Gastroesophageal sphincter (tissue), 4 donors: ENCODE measurements at regions not wholly inside any gene's neighbourhood (a gene's known extent, or its start where the extent isn't known, plus 50 kb on each side); places are given as distances from the start of the nearest gene placed in this dataset.

Experiments used
- ATAC-seq: fragments of 150-250 bp; one replicate; pipeline ENCODE4 v1.9.1; 2016; ENCODE audit warnings: mild to moderate bottlenecking, moderate library complexity
- H3K27ac ChIP-seq, 4 donors: fragments of 200-600 bp; sonication (generic) in 3 of 4; 1 replicate in 3 of 4; 2 replicates in 1 of 4; pipeline ENCODE4 v1.5.1; 2016 to 2019
- H3K27me3 ChIP-seq: fragments of 200-600 bp; sonication (generic); one replicate; pipeline ENCODE4 v1.5.1; 2019
- H3K36me3 ChIP-seq, 2 donors: fragments of 200-600 bp; sonication (generic); one replicate each; pipeline ENCODE4 v1.5.1; 2019; ENCODE audit warnings: control low read depth in 1 of 2
- H3K4me1 ChIP-seq, 3 donors: fragments of 200-600 bp; sonication (generic); 1 replicate in 2 of 3; 2 replicates in 1 of 3; pipeline ENCODE4 v1.5.1; 2016 to 2019; ENCODE audit warnings: control low read depth in 2 of 3
- H3K4me3 ChIP-seq, 2 donors: fragments of 200-600 bp; sonication (generic); one replicate each; pipeline ENCODE4 v1.5.1; 2019; ENCODE audit warnings: mild to moderate bottlenecking in 1 of 2, moderate library complexity in 1 of 2
- H3K9me3 ChIP-seq, 3 donors: fragments of 200-600 bp; sonication (generic); one replicate each; pipeline ENCODE4 v1.5.1; 2017 to 2019; ENCODE audit warnings: control low read depth in 2 of 3
- EP300 ChIP-seq: sonication (generic); formaldehyde crosslinking; IDR thresholded peaks from one replicate; pipeline ENCODE4 v1.6.1; 2017; ENCODE audit warnings: antibody characterized with exemption, mild to moderate bottlenecking
- POLR2A ChIP-seq, 2 donors: fragments of 450-650 bp; IDR thresholded peaks; one replicate each; pipeline ENCODE4 v1.6.1; 2017; ENCODE audit warnings: antibody characterized with exemption in 2 of 2, mild to moderate bottlenecking in 2 of 2, moderate library complexity in 1 of 2
- POLR2AphosphoS5 ChIP-seq: sonication (generic); formaldehyde crosslinking; IDR thresholded peaks from one replicate; pipeline ENCODE4 v1.6.1; 2017; ENCODE audit warnings: antibody characterized with exemption
- WGBS, 2 donors: methylation state at CpG; one replicate each; pipeline ENCODE4 v1.1.5; 2018; ENCODE audit warnings: low coverage in 1 of 2; 5-methylcytosine and 5-hydroxymethylcytosine counted together
- TF ChIP-seq, protein P1 (sequence below), 4 experiments: fragments of 200-600 bp in 2 of 4; fragments of 450-650 bp in 2 of 4; sonication (generic) in 1 of 4; IDR thresholded peaks; one replicate each; pipeline ENCODE4 v1.5.1; 2017 to 2019; ENCODE audit warnings: antibody characterized with exemption in 4 of 4, mild to moderate bottlenecking in 2 of 4, moderate library complexity in 2 of 4

DNA sequence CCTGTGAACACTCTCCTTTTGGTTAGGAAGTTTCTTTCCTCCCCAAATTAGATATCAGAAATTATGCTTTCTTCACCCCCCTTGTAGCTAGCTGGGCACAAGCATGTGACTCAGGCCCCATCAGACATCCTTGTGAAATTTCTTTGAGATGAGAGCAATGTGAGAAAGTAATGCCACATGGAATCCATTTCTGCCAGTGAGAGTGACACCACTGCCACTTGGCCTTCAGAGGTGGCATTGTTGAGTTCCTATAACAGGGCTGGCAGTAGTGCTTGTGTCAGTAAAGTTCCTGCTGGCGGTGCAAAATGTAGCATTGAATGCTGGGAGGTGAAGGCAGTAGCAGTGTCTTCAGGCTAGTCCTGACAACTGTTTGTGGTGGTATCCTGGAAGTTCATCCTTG lies 80.7 kb upstream of the ZNF280D start:
- WGBS, 2 donors: 0% methylated on average over 1 of the region's 1 CpG
- no peaks in the 10 kb centered on the region for H3K36me3 ChIP-seq
- peaks cover 0 to under 1% (median 0%) of the 10 kb centered on the region in 3 donors for H3K9me3 ChIP-seq
- no peak overlapping the region for H3K4me3 ChIP-seq
- TF ChIP-seq POLR2A (IDR thresholded peaks at IDR 0.05): no peak
- TF ChIP-seq POLR2AphosphoS5: no peak
- TF ChIP-seq, protein P1, sequence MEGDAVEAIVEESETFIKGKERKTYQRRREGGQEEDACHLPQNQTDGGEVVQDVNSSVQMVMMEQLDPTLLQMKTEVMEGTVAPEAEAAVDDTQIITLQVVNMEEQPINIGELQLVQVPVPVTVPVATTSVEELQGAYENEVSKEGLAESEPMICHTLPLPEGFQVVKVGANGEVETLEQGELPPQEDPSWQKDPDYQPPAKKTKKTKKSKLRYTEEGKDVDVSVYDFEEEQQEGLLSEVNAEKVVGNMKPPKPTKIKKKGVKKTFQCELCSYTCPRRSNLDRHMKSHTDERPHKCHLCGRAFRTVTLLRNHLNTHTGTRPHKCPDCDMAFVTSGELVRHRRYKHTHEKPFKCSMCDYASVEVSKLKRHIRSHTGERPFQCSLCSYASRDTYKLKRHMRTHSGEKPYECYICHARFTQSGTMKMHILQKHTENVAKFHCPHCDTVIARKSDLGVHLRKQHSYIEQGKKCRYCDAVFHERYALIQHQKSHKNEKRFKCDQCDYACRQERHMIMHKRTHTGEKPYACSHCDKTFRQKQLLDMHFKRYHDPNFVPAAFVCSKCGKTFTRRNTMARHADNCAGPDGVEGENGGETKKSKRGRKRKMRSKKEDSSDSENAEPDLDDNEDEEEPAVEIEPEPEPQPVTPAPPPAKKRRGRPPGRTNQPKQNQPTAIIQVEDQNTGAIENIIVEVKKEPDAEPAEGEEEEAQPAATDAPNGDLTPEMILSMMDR (IDR thresholded peaks at IDR 0.05): no peak
- TF ChIP-seq EP300: no peak
- H3K27me3 ChIP-seq: no peaks in the 10 kb centered on the region
- ATAC-seq: no peak
- peak overlapping the region in 1 of 4 donors; percentile 3 for H3K27ac ChIP-seq
- peaks cover 2 to 26% (median 9%) of the 10 kb centered on the region in 3 donors for H3K4me1 ChIP-seq

DNA sequence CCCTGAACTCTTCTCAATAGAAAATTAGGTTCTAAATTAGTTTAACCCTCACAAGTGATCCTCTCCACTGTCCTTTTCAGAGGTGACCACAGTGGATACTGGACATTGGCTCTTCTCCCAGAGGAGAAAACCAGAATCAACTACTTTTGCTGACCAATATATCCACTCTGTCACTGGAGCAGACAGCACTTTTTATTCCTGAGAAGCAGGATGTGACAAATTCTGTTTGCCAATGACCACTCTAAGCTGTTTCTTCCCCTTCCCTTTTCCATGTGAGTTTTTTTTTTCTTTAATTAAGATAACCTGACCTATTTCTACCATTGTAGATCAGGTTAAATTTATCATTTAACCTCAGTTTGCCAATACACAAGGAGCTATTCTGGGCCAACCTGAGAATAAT lies 79.7 kb upstream of the ZNF280D start:
- no peak for TF ChIP-seq POLR2AphosphoS5
- no peak for TF ChIP-seq EP300
- TF ChIP-seq, protein P1 (IDR thresholded peaks at IDR 0.05): no peak
- TF ChIP-seq POLR2A (IDR thresholded peaks at IDR 0.05): no peak
- peak overlapping the region in 2 of 4 donors; percentile 6 to 31 for H3K27ac ChIP-seq
- ATAC-seq: no peak

DNA sequence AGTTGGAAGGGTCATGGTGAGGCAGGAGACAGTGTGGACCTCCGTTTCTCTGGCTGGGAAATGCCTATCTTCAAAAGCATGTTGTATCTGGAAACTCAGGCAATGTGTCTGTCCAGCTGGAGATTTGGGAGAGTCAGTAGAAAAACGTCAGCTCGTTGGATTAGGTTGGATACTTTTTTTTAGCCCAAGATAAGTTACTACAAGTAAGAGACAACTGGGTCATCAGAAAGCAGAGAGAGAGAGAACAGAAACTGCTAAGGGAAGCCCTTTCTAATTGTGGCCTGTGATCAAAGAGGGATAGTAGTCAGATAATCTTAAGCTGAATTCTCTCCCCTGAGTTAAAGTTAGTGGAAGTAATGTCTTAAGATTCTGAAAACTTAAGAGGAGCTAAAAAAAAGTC lies 78.9 kb upstream of the ZNF280D start:
- Histone ChIP-seq H3K27me3 (no peaks in the 10 kb centered on the region), H3K36me3 (no peaks in the 10 kb centered on the region), H3K4me1 (peaks cover 2 to 19% (median 6%) of the 10 kb centered on the region in 3 donors), H3K9me3 (peaks cover 0 to 16% (median 0%) of the 10 kb centered on the region in 3 donors), H3K4me3 (no peak overlapping the region), H3K27ac (peak overlapping the region; percentile 6 to 69 (median 36))
- no peak for ATAC-seq
- WGBS, 2 donors: 28 to 30% methylated on average over 3 of the region's 3 CpGs
- TF ChIP-seq EP300 (no peak), POLR2AphosphoS5 (no peak), POLR2A (IDR thresholded peaks at IDR 0.05) (no peak)
- TF ChIP-seq, protein P1 (IDR thresholded peaks at IDR 0.05): no peak

More for the DNA sequence above, 79.7 kb upstream of the ZNF280D start:
- H3K36me3 ChIP-seq: no peaks in the 10 kb centered on the region
- peaks cover 0 to 11% (median 0%) of the 10 kb centered on the region in 3 donors for H3K9me3 ChIP-seq
- peaks cover 2 to 26% (median 9%) of the 10 kb centered on the region in 3 donors for H3K4me1 ChIP-seq
- no peak overlapping the region for H3K4me3 ChIP-seq
- H3K27me3 ChIP-seq: no peaks in the 10 kb centered on the region

DNA sequence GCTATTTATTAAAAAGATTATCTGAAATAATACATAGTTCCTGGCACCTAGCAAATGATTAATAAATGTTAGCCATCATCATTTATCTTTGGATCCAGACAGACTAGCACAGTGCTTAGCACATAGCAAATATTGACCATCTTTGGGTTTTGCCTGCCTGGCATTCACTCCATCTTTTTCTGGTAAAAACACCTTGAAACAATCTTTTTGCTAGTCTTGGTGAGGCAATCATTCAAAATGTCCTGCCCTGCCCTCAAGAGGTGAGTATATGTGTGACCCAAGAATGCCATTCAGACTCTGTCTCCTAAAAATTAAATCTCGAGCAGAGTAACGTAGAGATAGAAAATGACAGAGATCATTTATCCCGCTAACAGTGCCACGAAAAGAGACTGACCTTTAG lies 78.3 kb upstream of the ZNF280D start:
- no peak overlapping the region for H3K4me3 ChIP-seq
- TF ChIP-seq, protein P1 (IDR thresholded peaks at IDR 0.05): no peak
- TF ChIP-seq EP300: no peak
- TF ChIP-seq POLR2A (IDR thresholded peaks at IDR 0.05): no peak
- TF ChIP-seq POLR2AphosphoS5: no peak
- H3K27me3 ChIP-seq: no peaks in the 10 kb centered on the region
- 71 to 81% methylated on average over 4 of the region's 4 CpGs for WGBS, 2 donors
- H3K27ac ChIP-seq: peak overlapping the region in 3 of 4 donors; percentile 31 to 69 (median 40)
- no peaks in the 10 kb centered on the region for H3K36me3 ChIP-seq
- H3K9me3 ChIP-seq: peaks cover 0 to 16% (median 0%) of the 10 kb centered on the region in 3 donors
- H3K4me1 ChIP-seq: peaks cover 0 to 13% (median 2%) of the 10 kb centered on the region in 3 donors
- no peak for ATAC-seq

DNA sequence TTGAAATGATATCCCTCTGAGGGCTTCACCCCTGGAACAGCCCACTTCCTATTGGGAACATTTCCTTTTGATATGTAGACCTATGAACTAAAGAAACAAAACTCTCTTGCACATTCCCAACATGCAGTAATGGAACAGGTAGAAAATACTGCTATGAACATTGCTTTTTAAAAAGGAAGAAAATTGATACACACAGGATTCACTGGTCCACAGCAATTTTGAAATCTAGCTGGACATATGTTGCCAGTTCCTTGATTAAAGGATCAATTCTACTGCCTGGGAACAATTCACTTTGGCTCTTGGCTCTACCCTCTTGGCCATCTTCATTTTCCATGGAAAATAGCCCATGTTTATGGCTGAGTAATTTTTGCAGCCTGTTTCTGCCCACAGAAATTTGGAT lies 74.9 kb upstream of the ZNF280D start:
- Histone ChIP-seq H3K27me3 (no peaks in the 10 kb centered on the region), H3K27ac (no peak overlapping the region), H3K9me3 (peaks cover 0 to 16% (median 0%) of the 10 kb centered on the region in 3 donors), H3K4me1 (peaks cover 0 to 29% (median 2%) of the 10 kb centered on the region in 3 donors), H3K36me3 (no peaks in the 10 kb centered on the region), H3K4me3 (no peak overlapping the region)
- no peak for TF ChIP-seq POLR2A (IDR thresholded peaks at IDR 0.05)
- no peak for ATAC-seq
